ENCODE measurements at regions not wholly inside any gene's neighbourhood (a gene's known extent, or its start where the extent isn't known, plus 50 kb on each side); places are given as distances from the start of the nearest gene placed in this dataset.

- DNase-seq = no peak
Observed at GRCh38 chr18:40863801-40864200, 1091.2 kb upstream of the PIK3C3 start.

GRCh38 chr18:40860189-40860588 lies 1094.8 kb upstream of the PIK3C3 start:
- DNase-seq = no peak

- DNase-seq = no peak
Observed at GRCh38 chr18:40855661-40856060, 1099.4 kb upstream of the PIK3C3 start.

GRCh38 chr18:40852406-40852805 lies 1102.6 kb upstream of the PIK3C3 start:
- no peak for DNase-seq

- DNase-seq = no peak
Observed at GRCh38 chr18:40851014-40851429, 1104.0 kb upstream of the PIK3C3 start.

GRCh38 chr18:40849886-40850285 lies 1105.1 kb upstream of the PIK3C3 start:
- DNase-seq = no peak

GRCh38 chr18:40841467-40841866 lies 1113.6 kb upstream of the PIK3C3 start:
- no peak for DNase-seq

GRCh38 chr18:40841063-40841462 lies 1114.0 kb upstream of the PIK3C3 start:
- no peak for DNase-seq

- no peak for DNase-seq
Observed at GRCh38 chr18:40832362-40832761, 1122.7 kb upstream of the PIK3C3 start.

- DNase-seq = no peak
Observed at GRCh38 chr18:40824291-40824690, 1130.7 kb upstream of the PIK3C3 start.

GRCh38 chr18:40821596-40822243 lies 1133.3 kb upstream of the PIK3C3 start:
- no peak for DNase-seq

- no peak for DNase-seq
Observed at GRCh38 chr18:40812981-40813515, 1142.0 kb upstream of the PIK3C3 start.

- no peak for DNase-seq
Observed at GRCh38 chr18:40810372-40810771, 1144.7 kb upstream of the PIK3C3 start.

GRCh38 chr18:40789286-40789685 lies 1165.7 kb upstream of the PIK3C3 start:
- no peak for DNase-seq

GRCh38 chr18:40782453-40783130 lies 1172.4 kb upstream of the PIK3C3 start:
- DNase-seq = no peak

GRCh38 chr18:40769786-40770185 lies 1185.2 kb upstream of the PIK3C3 start:
- DNase-seq = no peak

GRCh38 chr18:40760251-40760650 lies 1194.8 kb upstream of the PIK3C3 start:
- DNase-seq = no peak

- DNase-seq = no peak
Observed at GRCh38 chr18:40754477-40754876, 1200.6 kb upstream of the PIK3C3 start.

- DNase-seq = no peak
Observed at GRCh38 chr18:40752316-40752715, 1202.7 kb upstream of the PIK3C3 start.

- no peak for DNase-seq
Observed at GRCh38 chr18:40751186-40751585, 1203.8 kb upstream of the PIK3C3 start.

GRCh38 chr18:40739029-40739428 lies 1216.0 kb upstream of the PIK3C3 start:
- DNase-seq = no peak

- DNase-seq = no peak
Observed at GRCh38 chr18:40738321-40738880, 1216.6 kb upstream of the PIK3C3 start.

- DNase-seq = no peak
Observed at GRCh38 chr18:40708726-40709125, 1246.3 kb upstream of the PIK3C3 start.

- DNase-seq = no peak
Observed at GRCh38 chr18:40707797-40708196, 1247.2 kb upstream of the PIK3C3 start.
